PFSK-1 (cell line): ENCODE measurements at regions not wholly inside any gene's neighbourhood (a gene's known extent, or its start where the extent isn't known, plus 50 kb on each side); places are given as distances from the start of the nearest gene placed in this dataset.

ENCODE experiments used
- POLR2AphosphoS5 ChIP-seq: IDR thresholded peaks from 2 replicates; pipeline ENCODE4 v1.6.1; 2012; ENCODE audit warnings: low read depth, mild to moderate bottlenecking, control low read depth, low read length, moderate library complexity
- REST ChIP-seq, 2 experiments: IDR thresholded peaks; 2 replicates each; pipeline versions ENCODE4 v1.6.1 to v1.8.0; 2011 to 2012; ENCODE audit warnings: low read depth in 2 of 2, low read length in 2 of 2, control low read depth in 1 of 2, inconsistent platforms in 1 of 2, mild to moderate bottlenecking in 1 of 2, moderate library complexity in 1 of 2; ENCODE audit not compliant: insufficient read depth in 1 of 2
- TAF1 ChIP-seq: IDR thresholded peaks from 2 replicates; pipeline ENCODE4 v1.6.1; 2012; ENCODE audit warnings: low read length, control low read depth, borderline replicate concordance; ENCODE audit not compliant: insufficient read depth

DNA sequence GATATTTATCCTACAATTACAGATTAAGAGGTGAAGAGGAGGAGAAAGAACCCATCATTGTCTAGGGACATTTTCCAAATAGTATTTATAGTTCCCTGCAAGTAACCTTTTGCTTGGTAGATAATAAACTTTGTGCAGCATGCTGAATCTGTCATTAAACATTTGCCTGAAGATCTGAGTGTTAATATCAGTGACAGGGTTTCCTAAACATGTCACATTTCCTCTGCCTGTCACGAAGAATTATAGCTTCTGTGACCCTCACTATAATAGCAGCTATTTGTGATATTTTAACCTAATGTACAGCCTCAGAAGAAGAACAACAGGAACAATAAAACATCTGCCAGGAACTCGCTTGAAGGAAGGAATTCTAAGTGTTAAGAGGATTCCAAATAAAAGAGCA lies 350.3 kb downstream of the GXYLT1 start:
- TF ChIP-seq POLR2AphosphoS5: no peak
- no peak for TF ChIP-seq TAF1
- no peak for TF ChIP-seq REST (IDR thresholded peaks at IDR 0.05; ENCODE audit: insufficient read depth in 1 of 2, low read depth in 2 of 2, low read length in 2 of 2)
